HG03064 (cell line): ENCODE measurements at regions not wholly inside any gene's neighbourhood (a gene's known extent, or its start where the extent isn't known, plus 50 kb on each side); places are given as distances from the start of the nearest gene placed in this dataset.

Experiments used
- ATAC-seq: cut with Tn5 transposase; IDR thresholded peaks from one replicate; pipeline ENCODE4 v1.9.1; 2021; ENCODE audit warnings: low read depth; ENCODE audit not compliant: unreplicated experiment

- ATAC-seq: no peak
Observed at GRCh38 chr12:87795555-87795954, 233.6 kb downstream of the C12orf50 start.

- no peak for ATAC-seq
Observed at GRCh38 chr12:87794854-87795253, 234.3 kb downstream of the C12orf50 start.

DNA sequence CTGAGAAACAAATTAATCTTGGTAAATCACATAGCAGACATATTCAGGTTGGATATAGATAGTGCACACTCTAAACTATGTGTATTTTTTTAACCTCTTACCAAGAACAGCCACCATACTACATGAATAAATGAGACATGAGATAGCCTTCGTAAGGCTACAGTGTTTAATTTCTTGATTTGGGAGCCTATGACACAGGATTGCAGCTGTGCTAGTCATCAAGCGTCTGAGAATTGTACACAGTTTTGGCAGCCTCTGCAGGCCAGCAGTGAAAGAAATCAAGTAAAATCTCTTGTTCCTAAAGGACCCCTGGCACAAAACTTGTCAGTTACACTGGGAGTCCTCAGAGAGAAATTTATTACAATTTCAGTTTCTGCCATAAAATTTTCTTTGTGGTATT is 236.1 kb downstream of the C12orf50 start:
- no peak for ATAC-seq

DNA sequence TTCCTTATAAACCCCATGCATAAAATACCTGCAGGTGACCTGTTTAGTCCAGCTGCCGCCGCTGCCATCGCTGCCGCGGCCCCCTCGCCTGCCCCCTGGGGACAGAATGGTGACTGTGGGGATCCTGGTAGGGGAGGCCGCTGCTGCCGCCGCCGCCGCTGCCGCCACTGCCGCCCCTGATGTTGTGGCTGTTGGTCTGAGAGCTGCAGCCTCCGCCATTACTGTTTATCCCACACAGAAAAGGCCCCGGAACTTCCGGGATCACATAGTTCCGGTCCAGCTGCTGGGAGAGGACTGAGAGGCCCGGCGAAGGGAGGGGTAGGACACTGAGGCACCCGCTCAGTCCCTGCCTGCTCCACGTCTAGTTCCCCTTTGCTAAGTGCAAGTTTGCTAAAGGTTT is 244.9 kb downstream of the C12orf50 start:
- ATAC-seq: no peak

DNA sequence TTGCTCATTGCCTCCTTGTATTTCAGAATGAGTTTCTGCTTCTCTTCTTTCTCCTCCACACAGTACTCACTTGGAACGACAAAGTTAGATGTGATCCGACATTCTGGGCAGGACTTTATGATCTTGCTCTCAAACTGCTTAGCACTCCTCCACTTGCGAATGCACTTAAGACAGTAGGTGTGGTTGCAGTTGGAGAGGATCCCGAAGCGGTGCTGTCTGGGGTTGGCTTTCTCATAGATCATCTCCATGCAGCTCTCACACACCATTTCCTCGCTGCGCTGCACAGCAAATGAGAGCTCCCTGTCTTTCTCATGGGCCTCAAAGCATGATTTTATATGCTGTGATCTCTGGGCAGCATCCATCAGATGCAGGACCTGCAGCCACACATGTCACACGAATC is 245.7 kb downstream of the C12orf50 start:
- ATAC-seq: no peak

- ATAC-seq: no peak
Observed at GRCh38 chr12:87782838-87783237, 246.4 kb downstream of the C12orf50 start.

DNA sequence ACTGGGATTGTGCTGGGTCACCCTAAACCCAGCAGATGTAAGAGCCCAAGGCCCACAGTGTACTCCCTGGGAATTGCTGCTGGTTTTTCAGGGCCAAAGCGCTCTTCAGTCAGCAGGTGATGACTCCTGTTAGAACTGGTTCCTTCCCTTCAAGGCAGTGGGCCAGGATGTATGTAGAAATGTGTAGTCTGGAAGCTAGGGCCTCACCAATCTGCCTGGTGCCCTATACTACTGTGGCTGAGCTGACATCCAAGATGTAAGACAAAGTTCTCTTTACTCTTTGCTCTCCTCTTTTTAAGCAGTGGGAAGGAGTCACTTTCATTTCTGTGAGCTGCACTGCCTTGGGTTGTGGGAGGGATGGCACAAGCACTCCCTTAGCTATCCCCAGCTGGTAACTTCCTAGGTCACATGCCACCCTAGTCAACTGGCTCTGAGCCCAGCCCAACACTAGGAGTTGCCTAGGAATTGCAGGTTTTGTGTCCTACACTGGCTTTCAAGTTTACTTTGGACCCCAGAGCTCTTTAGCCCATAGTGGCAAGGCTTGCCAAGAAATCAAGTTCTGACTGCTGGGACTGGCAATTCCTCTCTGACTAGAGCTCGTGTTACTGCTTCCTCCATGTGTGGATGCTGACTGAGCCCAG is 249.2 kb downstream of the C12orf50 start:
- ATAC-seq: no peak

- ATAC-seq: no peak
Observed at GRCh38 chr12:87779016-87779415, 250.2 kb downstream of the C12orf50 start.

GRCh38 chr12:87778065-87778464 is 251.1 kb downstream of the C12orf50 start:
- ATAC-seq: no peak

- no peak for ATAC-seq
Observed at GRCh38 chr12:87775784-87776183, 253.4 kb downstream of the C12orf50 start.

DNA sequence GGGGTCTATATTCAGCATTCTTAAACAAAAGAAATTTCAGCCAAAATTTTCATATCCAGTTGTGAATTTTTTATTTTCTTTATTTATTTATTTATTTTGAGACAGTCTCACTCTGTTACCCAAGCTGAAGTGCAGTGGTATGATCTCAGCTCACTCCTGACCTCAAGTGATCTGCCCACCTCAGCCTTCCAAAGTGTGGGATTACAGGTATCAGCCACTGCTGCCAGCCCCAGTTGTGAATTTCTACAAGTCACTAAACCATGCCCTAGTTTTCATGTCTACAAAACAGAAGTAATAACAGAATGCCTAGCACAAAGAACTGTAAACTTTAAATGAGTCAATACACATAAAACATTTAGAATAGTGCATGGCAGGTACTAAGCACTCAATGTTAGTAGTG is 254.2 kb downstream of the C12orf50 start:
- no peak for ATAC-seq

DNA sequence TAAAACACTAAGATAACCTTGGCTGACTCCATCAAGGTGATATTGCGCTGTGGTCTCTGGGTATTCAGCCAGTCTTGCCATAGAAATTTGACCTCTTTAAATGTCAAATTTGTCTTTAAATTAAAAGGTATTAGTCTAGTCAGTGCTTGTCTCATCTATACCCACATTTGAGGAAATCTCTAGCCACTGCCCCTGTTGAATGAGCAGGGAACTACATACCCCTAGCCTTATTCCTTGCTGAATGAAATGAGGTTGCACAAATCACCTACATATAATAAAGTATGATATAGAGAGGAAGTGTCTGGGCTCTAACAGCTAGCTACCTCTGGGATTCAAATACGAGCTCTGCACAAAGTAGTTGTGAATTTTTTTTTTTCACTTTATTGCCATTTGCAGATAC is 256.8 kb downstream of the C12orf50 start:
- no peak for ATAC-seq

DNA sequence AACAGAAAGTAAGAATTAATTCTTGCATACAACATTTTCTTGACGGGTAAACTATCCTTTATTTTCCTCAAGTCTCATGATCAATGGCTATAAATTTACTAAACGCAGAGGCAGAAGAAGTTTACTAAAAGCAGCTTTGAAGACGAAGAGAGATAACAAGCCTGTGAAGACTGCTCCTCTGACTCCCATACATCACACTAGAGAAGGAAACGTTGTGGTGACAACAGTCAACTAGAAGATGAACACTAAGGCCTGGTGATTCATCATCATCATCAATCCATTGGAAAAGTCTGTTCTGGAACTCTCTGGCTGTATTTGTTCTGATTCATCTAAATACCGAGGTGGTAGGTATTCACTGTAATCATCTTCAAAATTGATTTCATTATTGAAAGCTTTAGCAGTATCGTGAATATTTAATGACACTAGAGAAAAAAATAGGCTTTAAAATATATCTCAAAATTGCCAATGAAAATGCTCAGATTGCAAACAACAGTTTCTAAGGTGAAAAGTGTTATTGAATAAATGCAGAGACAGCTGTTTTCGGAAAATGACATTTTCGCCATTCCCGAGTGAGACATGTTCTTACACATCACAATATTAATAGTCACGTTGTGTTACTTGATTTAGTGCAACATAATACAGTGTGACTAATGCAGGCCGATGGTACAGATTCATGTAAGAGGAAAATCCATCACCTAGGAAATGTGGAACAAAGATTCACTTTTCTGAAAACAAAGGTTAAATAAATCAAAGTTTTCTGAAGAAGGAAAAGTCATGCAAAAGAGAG is 260.5 kb downstream of the C12orf50 start:
- ATAC-seq: no peak

GRCh38 chr12:87766044-87766443 is 263.2 kb downstream of the C12orf50 start:
- ATAC-seq: no peak

DNA sequence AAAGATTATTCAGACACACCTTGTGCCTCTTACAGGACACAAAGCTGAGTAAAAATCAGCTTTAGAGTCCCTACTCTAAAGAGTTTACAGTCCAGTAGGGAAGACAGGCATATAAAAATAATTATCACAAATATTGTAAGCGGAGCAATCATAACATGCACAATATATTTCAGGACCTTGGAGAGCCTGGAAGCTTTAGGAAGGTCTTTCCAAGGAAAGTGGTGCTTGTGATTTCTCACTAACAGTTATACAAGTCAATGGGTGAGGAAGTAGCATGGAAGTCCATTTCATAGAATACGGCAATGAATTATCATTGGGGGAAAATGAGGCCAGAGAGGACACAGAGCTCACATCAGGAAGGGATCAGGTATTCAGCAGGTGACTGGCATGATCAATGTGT is 268.3 kb downstream of the C12orf50 start:
- no peak for ATAC-seq

DNA sequence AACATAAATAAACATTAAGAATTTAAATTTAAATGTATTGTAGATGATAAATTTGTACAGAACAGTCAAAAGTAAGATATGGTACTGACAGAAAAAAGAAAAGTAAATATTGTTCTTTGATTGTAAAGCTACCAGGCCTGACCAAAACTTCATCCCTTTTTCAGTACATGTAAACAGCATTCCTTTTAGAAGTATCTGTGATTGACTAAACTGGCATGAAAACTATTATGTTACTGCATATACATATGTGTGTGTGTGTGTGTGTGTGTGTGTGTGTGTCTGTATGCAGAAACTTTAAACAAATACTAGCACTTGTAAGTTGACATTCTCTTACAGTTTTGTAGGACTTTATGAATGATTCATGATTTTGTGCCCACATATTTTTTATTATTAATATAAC is 270.9 kb downstream of the C12orf50 start:
- ATAC-seq: no peak

DNA sequence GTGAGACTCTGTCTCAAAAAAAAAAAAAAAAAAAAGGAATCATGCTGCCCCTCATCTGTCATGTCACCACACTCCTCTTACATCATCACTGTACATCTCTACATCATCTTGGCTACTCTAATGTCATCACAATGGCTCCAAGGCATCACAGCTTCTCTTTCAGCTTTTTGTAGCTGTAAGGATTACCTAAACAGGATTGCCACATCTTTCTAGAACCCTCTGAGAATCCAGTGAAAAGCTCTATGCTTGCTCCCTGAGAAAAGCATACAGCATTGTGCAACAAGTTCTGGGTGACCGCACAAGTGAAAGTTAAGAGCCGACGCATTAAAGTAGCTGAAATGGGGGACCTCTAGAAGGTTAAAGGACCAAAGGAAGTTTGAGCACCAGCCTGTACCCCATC is 272.5 kb downstream of the C12orf50 start:
- no peak for ATAC-seq

GRCh38 chr12:87756111-87756510 is 273.1 kb downstream of the C12orf50 start:
- ATAC-seq: no peak

- ATAC-seq: no peak
Observed at GRCh38 chr12:87728931-87729593, 300.1 kb downstream of the C12orf50 start.

DNA sequence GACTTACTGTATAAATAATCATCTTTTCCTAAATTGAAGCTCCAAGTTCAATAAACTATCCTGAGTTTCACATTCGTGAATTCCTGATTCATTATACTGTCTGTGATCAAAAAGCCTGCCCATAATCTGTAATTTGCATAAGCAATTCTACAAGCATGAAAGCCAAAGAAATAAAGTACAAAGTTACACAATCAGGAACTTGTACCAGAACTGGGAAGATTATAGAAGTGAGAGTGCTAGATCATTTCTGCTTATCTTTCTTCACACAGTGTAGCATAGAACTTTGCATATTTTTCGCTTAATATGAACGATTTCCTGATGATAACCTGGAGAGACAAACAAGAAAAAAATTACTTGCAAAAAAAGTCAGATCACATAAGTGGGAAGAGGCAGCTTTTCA is 308.2 kb downstream of the C12orf50 start:
- no peak for ATAC-seq

DNA sequence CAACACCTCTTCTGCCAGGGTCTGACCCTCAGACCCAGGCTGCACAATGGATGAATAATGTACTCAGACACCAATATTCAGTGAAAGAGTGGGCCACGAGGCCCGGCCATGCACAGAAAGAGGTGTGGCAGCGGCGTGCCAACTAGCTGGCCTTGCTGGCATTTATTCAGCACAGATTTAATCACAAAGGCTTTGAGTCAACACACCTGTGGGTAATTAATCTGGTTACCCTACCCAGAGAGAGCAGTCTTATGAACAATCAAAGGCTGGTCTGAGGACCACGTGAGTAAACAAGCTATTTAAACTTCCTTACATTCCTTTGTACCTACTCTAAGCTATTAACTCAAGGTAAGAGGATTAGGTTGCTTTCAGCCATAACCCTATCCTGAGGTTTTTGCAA is 324.8 kb downstream of the C12orf50 start:
- ATAC-seq: no peak
